Esophagus squamous epithelium (tissue), 5 donors: ENCODE measurements at regions not wholly inside any gene's neighbourhood (a gene's known extent, or its start where the extent isn't known, plus 50 kb on each side); places are given as distances from the start of the nearest gene placed in this dataset.

Experiments
- DNase-seq: peaks from one replicate; lab custom pipeline; 2025; lab: John Stamatoyannopoulos, UW
- H3K27ac ChIP-seq, 4 donors: fragments of 200-600 bp; sonication (generic); one replicate each; pipeline ENCODE4 v1.5.1; 2016 to 2019; ENCODE audit warnings: mild to moderate bottlenecking in 1 of 4
- H3K27me3 ChIP-seq, 4 donors: fragments of 200-600 bp; sonication (generic); 1 replicate in 3 of 4; 2 replicates in 1 of 4; pipeline versions ENCODE4 v1.5.1 to v1.6.0; 2017 to 2021; ENCODE audit warnings: antibody characterized with exemption in 1 of 4
- H3K36me3 ChIP-seq, 3 donors: fragments of 200-600 bp; sonication (generic); one replicate each; pipeline ENCODE4 v1.5.1; 2016 to 2019
- H3K4me1 ChIP-seq, 3 donors: fragments of 200-600 bp; sonication (generic); one replicate each; pipeline ENCODE4 v1.5.1; 2017 to 2019
- H3K4me3 ChIP-seq, 4 donors: fragments of 200-600 bp; sonication (generic); 1 replicate in 3 of 4; 2 replicates in 1 of 4; pipeline ENCODE4 v1.5.1; 2016 to 2019; ENCODE audit warnings: mild to moderate bottlenecking in 2 of 4, moderate library complexity in 1 of 4
- H3K9me3 ChIP-seq, 3 donors: fragments of 200-600 bp; sonication (generic); one replicate each; pipeline ENCODE4 v1.5.1; 2016 to 2019
- POLR2A ChIP-seq, 4 donors: fragments of 450-650 bp; IDR thresholded peaks; one replicate each; pipeline ENCODE4 v1.6.1; 2017; ENCODE audit warnings: antibody characterized with exemption in 4 of 4, mild to moderate bottlenecking in 4 of 4, moderate library complexity in 3 of 4
- WGBS, 2 donors: methylation state at CpG; one replicate each; pipeline ENCODE4 v1.1.5; 2018; 5-methylcytosine and 5-hydroxymethylcytosine counted together
- intact Hi-C: fragments of 100-400 bp; cut with DNase I; formaldehyde crosslinking; loops from one replicate; pipeline ENCODE4 v1.15.0; 2022
- TF ChIP-seq, protein P1 (sequence below), 6 experiments: fragments of 450-650 bp in 4 of 6; fragments of 200-600 bp in 2 of 6; sonication (generic) in 2 of 6; IDR thresholded peaks; one replicate each; pipeline ENCODE4 v1.5.1; 2016 to 2019; ENCODE audit warnings: antibody characterized with exemption in 6 of 6, mild to moderate bottlenecking in 4 of 6, moderate library complexity in 4 of 6
- donor health status: DM: yes; HTN: yes; CAD: no.

DNA sequence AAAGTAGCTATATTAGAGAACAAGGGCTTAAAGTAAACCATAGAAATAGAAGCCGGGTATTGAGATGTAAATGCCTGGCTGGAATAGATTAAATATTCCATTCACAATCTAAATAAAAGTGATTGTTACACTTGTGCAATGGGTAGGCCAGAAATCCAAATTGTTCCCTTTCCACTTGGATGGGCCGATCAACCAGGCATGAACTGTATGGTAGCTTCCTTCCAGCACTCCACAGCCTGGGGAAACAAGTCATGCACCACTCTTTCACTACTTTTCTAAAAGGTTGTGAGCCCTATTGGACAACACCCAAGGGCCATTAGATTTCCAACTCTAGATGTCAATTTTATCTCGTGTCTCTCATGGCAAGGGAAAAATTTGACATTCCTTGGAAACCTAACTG is 407.3 kb upstream of the HSFY2 start:
- H3K27ac ChIP-seq: no peak overlapping the region
- intact Hi-C loops: no loop called here
- H3K27me3 ChIP-seq: no peaks in the 10 kb centered on the region
- no peaks in the 10 kb centered on the region for H3K36me3 ChIP-seq
- DNase-seq: no peak
- no peaks in the 10 kb centered on the region for H3K9me3 ChIP-seq
- TF ChIP-seq POLR2A (IDR thresholded peaks at IDR 0.05): no peak
- TF ChIP-seq, protein P1, sequence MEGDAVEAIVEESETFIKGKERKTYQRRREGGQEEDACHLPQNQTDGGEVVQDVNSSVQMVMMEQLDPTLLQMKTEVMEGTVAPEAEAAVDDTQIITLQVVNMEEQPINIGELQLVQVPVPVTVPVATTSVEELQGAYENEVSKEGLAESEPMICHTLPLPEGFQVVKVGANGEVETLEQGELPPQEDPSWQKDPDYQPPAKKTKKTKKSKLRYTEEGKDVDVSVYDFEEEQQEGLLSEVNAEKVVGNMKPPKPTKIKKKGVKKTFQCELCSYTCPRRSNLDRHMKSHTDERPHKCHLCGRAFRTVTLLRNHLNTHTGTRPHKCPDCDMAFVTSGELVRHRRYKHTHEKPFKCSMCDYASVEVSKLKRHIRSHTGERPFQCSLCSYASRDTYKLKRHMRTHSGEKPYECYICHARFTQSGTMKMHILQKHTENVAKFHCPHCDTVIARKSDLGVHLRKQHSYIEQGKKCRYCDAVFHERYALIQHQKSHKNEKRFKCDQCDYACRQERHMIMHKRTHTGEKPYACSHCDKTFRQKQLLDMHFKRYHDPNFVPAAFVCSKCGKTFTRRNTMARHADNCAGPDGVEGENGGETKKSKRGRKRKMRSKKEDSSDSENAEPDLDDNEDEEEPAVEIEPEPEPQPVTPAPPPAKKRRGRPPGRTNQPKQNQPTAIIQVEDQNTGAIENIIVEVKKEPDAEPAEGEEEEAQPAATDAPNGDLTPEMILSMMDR (IDR thresholded peaks at IDR 0.05): no peak
- H3K4me3 ChIP-seq: no peak overlapping the region
- no peaks in the 10 kb centered on the region for H3K4me1 ChIP-seq
- WGBS, 2 donors: 70% methylated on average over 3 of the region's 3 CpGs; no CpG with 5 or more reads in 1 of the 2 donors

DNA sequence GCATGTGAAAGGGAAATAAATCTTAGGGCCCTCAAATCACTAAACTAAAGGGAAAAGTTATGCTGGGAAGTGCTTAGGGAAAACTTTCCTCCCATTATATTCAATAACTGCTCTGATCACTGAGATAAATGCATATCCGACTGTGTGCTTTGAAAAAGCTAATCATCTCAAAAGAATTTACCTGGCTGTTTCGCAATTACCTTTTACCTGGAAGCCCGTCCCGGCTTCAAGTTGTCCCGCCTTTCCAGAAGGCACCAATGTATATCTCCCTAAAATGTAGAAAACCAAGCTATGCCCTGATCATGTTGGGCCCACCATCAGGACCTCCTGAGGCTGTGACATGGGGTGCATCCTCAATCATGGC is 394.6 kb upstream of the HSFY2 start:
- Histone ChIP-seq H3K27me3 (no peaks in the 10 kb centered on the region), H3K27ac (peak overlapping the region in 1 of 4 donors; percentile 44), H3K4me1 (peaks cover 0 to 16% (median 0%) of the 10 kb centered on the region in 3 donors), H3K36me3 (no peaks in the 10 kb centered on the region), H3K9me3 (no peaks in the 10 kb centered on the region), H3K4me3 (no peak overlapping the region)
- intact Hi-C loops: no loop called here
- WGBS, 2 donors: 63% methylated on average over 5 of the region's 5 CpGs; no CpG with 5 or more reads in 1 of the 2 donors
- no peak for TF ChIP-seq POLR2A (IDR thresholded peaks at IDR 0.05)
- TF ChIP-seq, protein P1 (IDR thresholded peaks at IDR 0.05): no peak
- DNase-seq: no peak

DNA sequence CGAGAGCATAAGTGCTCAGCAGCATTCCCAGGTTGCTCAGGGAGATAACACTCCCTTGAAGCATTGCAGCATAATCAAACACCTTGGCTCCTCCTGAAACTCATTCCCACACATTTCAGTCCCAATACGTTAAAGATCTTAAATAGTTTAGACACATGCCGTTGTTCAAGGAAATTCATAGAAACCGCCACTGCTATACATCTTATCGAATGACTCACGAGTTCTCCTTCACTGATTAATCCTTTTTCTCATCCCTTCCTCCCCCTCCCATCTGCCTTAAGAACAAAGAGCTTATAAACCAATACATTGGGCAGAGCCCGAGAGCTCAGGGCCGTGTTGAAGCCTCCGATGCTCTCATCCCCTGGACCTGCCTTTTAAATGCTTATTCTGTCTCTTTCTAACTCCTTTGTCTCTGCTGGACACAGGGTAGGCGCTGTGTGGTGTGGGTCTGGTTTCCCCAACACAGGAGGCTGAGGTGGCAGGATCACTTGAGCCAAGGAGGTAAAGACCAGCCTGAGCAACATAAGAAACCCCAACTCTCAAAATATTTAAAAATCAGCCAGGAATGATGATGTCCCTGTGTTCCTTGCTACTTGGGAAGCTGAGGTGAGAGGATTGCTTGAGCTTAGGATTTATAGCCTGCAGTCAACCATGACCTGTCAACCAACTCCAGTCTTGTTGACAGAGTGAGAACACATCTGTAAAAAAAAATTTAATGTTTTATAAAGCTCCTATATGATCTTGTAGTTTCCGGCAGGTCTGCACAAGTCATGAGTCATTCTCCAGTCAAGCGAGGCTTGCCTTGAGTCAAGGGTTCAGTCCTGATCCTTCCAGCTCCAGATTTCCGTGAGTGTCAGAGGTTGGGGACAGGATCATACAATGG is 394.0 kb upstream of the HSFY2 start:
- no peaks in the 10 kb centered on the region for H3K36me3 ChIP-seq
- intact Hi-C loops: no loop called here
- no peak overlapping the region for H3K4me3 ChIP-seq
- H3K27ac ChIP-seq: peak overlapping the region in 1 of 4 donors; percentile 70
- DNase-seq: no peak
- no peaks in the 10 kb centered on the region for H3K27me3 ChIP-seq
- H3K4me1 ChIP-seq: peaks cover 0 to 16% (median 0%) of the 10 kb centered on the region in 3 donors
- WGBS, 2 donors: 45% methylated on average over 9 of the region's 13 CpGs; no CpG with 5 or more reads in 1 of the 2 donors
- TF ChIP-seq, protein P1 (IDR thresholded peaks at IDR 0.05): no peak
- no peak for TF ChIP-seq POLR2A (IDR thresholded peaks at IDR 0.05)
- no peaks in the 10 kb centered on the region for H3K9me3 ChIP-seq

DNA sequence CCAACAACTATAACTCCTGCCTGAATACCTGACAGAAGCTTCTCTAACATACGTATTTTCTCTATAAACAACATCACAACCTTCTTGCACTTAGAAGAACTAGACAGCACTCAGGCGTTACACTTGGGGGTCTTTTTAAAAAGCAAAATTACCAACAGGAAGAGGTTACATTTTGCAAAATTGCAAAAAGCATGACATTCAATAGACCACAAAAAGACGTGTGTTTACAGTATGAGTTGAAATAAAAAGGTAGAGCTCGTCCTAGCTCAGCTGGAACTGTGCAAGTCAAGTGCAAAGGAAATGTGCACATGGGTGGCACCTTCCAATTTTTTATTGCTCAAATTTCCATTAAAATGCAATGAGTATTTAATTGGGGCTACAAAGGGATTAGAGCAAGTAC is 375.2 kb upstream of the HSFY2 start:
- H3K27me3 ChIP-seq: no peaks in the 10 kb centered on the region
- no peak for DNase-seq
- TF ChIP-seq, protein P1 (IDR thresholded peaks at IDR 0.05): no peak
- TF ChIP-seq POLR2A (IDR thresholded peaks at IDR 0.05): no peak
- no peaks in the 10 kb centered on the region for H3K9me3 ChIP-seq
- intact Hi-C loops: no loop called here
- H3K27ac ChIP-seq: no peak overlapping the region
- no peak overlapping the region for H3K4me3 ChIP-seq
- 52% methylated on average over 3 of the region's 4 CpGs; no CpG with 5 or more reads in 1 of the 2 donors for WGBS, 2 donors
- no peaks in the 10 kb centered on the region for H3K4me1 ChIP-seq
- H3K36me3 ChIP-seq: no peaks in the 10 kb centered on the region

DNA sequence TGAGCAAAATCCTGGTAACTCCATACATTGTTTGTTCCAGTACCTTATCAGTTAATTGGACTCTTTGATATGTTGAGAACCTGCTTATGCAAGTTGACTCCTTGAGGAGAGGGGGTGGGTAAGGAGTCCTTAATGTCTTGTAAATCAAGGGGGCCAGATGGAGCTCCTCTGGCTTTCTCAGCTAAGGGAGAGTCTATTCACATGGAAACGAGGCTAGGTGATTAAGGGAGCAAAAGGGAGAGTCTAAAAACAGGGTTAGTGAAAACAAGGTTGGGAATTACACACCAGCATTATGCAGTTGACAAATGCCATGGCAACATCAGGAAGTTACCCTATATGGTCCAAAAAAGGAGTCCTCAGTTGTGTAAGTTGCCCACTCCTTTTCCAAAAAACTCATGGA is 372.8 kb upstream of the HSFY2 start:
- Histone ChIP-seq H3K4me1 (no peaks in the 10 kb centered on the region), H3K36me3 (no peaks in the 10 kb centered on the region), H3K9me3 (no peaks in the 10 kb centered on the region), H3K27me3 (no peaks in the 10 kb centered on the region), H3K27ac (no peak overlapping the region), H3K4me3 (no peak overlapping the region)
- intact Hi-C loops: no loop called here
- 0% methylated on average over 1 of the region's 1 CpG; no CpG with 5 or more reads in 1 of the 2 donors for WGBS, 2 donors
- TF ChIP-seq, protein P1 (IDR thresholded peaks at IDR 0.05): no peak
- no peak for TF ChIP-seq POLR2A (IDR thresholded peaks at IDR 0.05)
- no peak for DNase-seq
